AG09319 (cell line): ENCODE measurements at regions not wholly inside any gene's neighbourhood (a gene's known extent, or its start where the extent isn't known, plus 50 kb on each side); places are given as distances from the start of the nearest gene placed in this dataset.

Source experiments
- DNase-seq: peaks from one replicate; pipeline ENCODE4 v3.0.0-alpha.2; 2010; ENCODE audit warnings: low read depth; ENCODE audit errors: extremely low read depth
- CTCF ChIP-seq: IDR thresholded peaks from 2 replicates; pipeline ENCODE4 v1.5.1; 2011; ENCODE audit warnings: low read depth, mild to moderate bottlenecking, inconsistent platforms, low read length, moderate library complexity

GRCh38 chr2:6392966-6393365 is 472.7 kb downstream of the CMPK2 start:
- DNase-seq = no peak
- TF ChIP-seq CTCF = no peak

GRCh38 chr2:6393819-6394218 is 471.9 kb downstream of the CMPK2 start:
- no peak for DNase-seq
- TF ChIP-seq CTCF = no peak

GRCh38 chr2:6394276-6394675 is 471.4 kb downstream of the CMPK2 start:
- TF ChIP-seq CTCF = no peak
- DNase-seq = no peak

GRCh38 chr2:6398421-6398820 is 467.3 kb downstream of the CMPK2 start:
- no peak for DNase-seq
- TF ChIP-seq CTCF = no peak

GRCh38 chr2:6401301-6401700 is 464.4 kb downstream of the CMPK2 start:
- peak; percentile 1 for DNase-seq
- TF ChIP-seq CTCF = no peak

- no peak for DNase-seq
- no peak for TF ChIP-seq CTCF
Measured at GRCh38 chr2:6408057-6408456, 457.6 kb downstream of the CMPK2 start.

GRCh38 chr2:6410313-6410712 is 455.4 kb downstream of the CMPK2 start:
- no peak for TF ChIP-seq CTCF
- DNase-seq = no peak
